ENCODE measurements at regions not wholly inside any gene's neighbourhood (a gene's known extent, or its start where the extent isn't known, plus 50 kb on each side); places are given as distances from the start of the nearest gene placed in this dataset.
"Not testable (repeated sequence)": the region's sequence is repeated elsewhere in the genome, so short reads cannot be mapped to it uniquely, and the experiment has no call there.

- DNase-seq (ENCODE audit: low read depth), result no peak
- H3K4me3 ChIP-seq (ENCODE audit: control insufficient read depth, low read depth, low read length), result no peak overlapping the region
- TF ChIP-seq CTCF (IDR thresholded peaks at IDR 0.05; ENCODE audit: control insufficient read depth, insufficient read depth, low read depth, low read length, missing control alignments), result no peak
Observed at GRCh38 chr5:174642816-174643405, 81.5 kb upstream of the MSX2 start.

- H3K4me3 ChIP-seq (ENCODE audit: control insufficient read depth, low read depth, low read length), result no peak overlapping the region
- no peak for DNase-seq (ENCODE audit: low read depth)
- no peak for TF ChIP-seq CTCF (IDR thresholded peaks at IDR 0.05; ENCODE audit: control insufficient read depth, insufficient read depth, low read depth, low read length, missing control alignments)
Observed at GRCh38 chr5:174644436-174644835, 79.9 kb upstream of the MSX2 start.

- no peak for DNase-seq (ENCODE audit: low read depth)
- TF ChIP-seq CTCF (IDR thresholded peaks at IDR 0.05; ENCODE audit: control insufficient read depth, insufficient read depth, low read depth, low read length, missing control alignments), result no peak
- no peak overlapping the region for H3K4me3 ChIP-seq (ENCODE audit: control insufficient read depth, low read depth, low read length)
Observed at GRCh38 chr5:174644923-174645322, 79.5 kb upstream of the MSX2 start.

GRCh38 chr5:174645677-174646076, 78.7 kb upstream of the MSX2 start:
- H3K4me3 ChIP-seq (ENCODE audit: control insufficient read depth, low read depth, low read length), result no peak overlapping the region
- DNase-seq (ENCODE audit: low read depth), result no peak
- no peak for TF ChIP-seq CTCF (IDR thresholded peaks at IDR 0.05; ENCODE audit: control insufficient read depth, insufficient read depth, low read depth, low read length, missing control alignments)

GRCh38 chr5:174648618-174649017, 75.8 kb upstream of the MSX2 start:
- H3K4me3 ChIP-seq (ENCODE audit: control insufficient read depth, low read depth, low read length); DNase-seq (ENCODE audit: low read depth): not testable (repeated sequence)

- no peak for TF ChIP-seq CTCF (IDR thresholded peaks at IDR 0.05; ENCODE audit: control insufficient read depth, insufficient read depth, low read depth, low read length, missing control alignments)
- H3K4me3 ChIP-seq (ENCODE audit: control insufficient read depth, low read depth, low read length), result no peak overlapping the region
- no peak for DNase-seq (ENCODE audit: low read depth)
Observed at GRCh38 chr5:174649391-174649790, 75.0 kb upstream of the MSX2 start.

GRCh38 chr5:174654442-174654841, 69.9 kb upstream of the MSX2 start:
- H3K4me3 ChIP-seq (ENCODE audit: control insufficient read depth, low read depth, low read length), result no peak overlapping the region
- DNase-seq (ENCODE audit: low read depth), result no peak
- TF ChIP-seq CTCF (IDR thresholded peaks at IDR 0.05; ENCODE audit: control insufficient read depth, insufficient read depth, low read depth, low read length, missing control alignments), result no peak

Measured in AG09309 (cell line).